NCI-H1930 (cell line): ENCODE measurements at regions not wholly inside any gene's neighbourhood (a gene's known extent, or its start where the extent isn't known, plus 50 kb on each side); places are given as distances from the start of the nearest gene placed in this dataset.

Experiments
- DNase-seq, 2 experiments: peaks; one replicate each; lab custom pipeline; 2025; lab: John Stamatoyannopoulos, UW

- DNase-seq: no peak
These were observed 741.9 kb downstream of the RFPL4B start for GRCh38 chr6:113089056-113089455.

- DNase-seq: no peak
These were observed 745.7 kb downstream of the RFPL4B start for GRCh38 chr6:113092795-113093194.

- DNase-seq: no peak
These were observed 747.6 kb downstream of the RFPL4B start for GRCh38 chr6:113094779-113095178.

GRCh38 chr6:113095841-113096240, 748.7 kb downstream of the RFPL4B start:
- DNase-seq: no peak

GRCh38 chr6:113102761-113103160, 754.4 kb upstream of the MARCKS start:
- DNase-seq: no peak

- DNase-seq: no peak
These were observed 753.3 kb upstream of the MARCKS start for GRCh38 chr6:113103634-113104361.

- DNase-seq: no peak
These were observed 752.6 kb upstream of the MARCKS start for GRCh38 chr6:113104541-113104940.

- DNase-seq: no peak
These were observed 752.2 kb upstream of the MARCKS start for GRCh38 chr6:113104951-113105350.

GRCh38 chr6:113110211-113110610, 746.9 kb upstream of the MARCKS start:
- DNase-seq: no peak

- no peak for DNase-seq
These were observed 745.6 kb upstream of the MARCKS start for GRCh38 chr6:113111550-113111949.

GRCh38 chr6:113112086-113112485, 745.1 kb upstream of the MARCKS start:
- no peak for DNase-seq

GRCh38 chr6:113115196-113115595, 741.9 kb upstream of the MARCKS start:
- DNase-seq: no peak

- no peak for DNase-seq
These were observed 736.9 kb upstream of the MARCKS start for GRCh38 chr6:113120224-113120581.

GRCh38 chr6:113120582-113121285, 736.4 kb upstream of the MARCKS start:
- DNase-seq: no peak

- DNase-seq: no peak
These were observed 735.6 kb upstream of the MARCKS start for GRCh38 chr6:113121571-113121970.

- no peak for DNase-seq
These were observed 735.1 kb upstream of the MARCKS start for GRCh38 chr6:113122060-113122459.

GRCh38 chr6:113125626-113126025, 731.5 kb upstream of the MARCKS start:
- DNase-seq: no peak

GRCh38 chr6:113127786-113128419, 729.2 kb upstream of the MARCKS start:
- no peak for DNase-seq

- no peak for DNase-seq
These were observed 728.5 kb upstream of the MARCKS start for GRCh38 chr6:113128661-113129060.

- DNase-seq: no peak
These were observed 727.2 kb upstream of the MARCKS start for GRCh38 chr6:113129991-113130390.

- DNase-seq: no peak
These were observed 719.7 kb upstream of the MARCKS start for GRCh38 chr6:113137426-113137825.

GRCh38 chr6:113140721-113141120, 716.4 kb upstream of the MARCKS start:
- no peak for DNase-seq

GRCh38 chr6:113141901-113142300, 715.2 kb upstream of the MARCKS start:
- DNase-seq: no peak
